ENCODE measurements at regions not wholly inside any gene's neighbourhood (a gene's known extent, or its start where the extent isn't known, plus 50 kb on each side); places are given as distances from the start of the nearest gene placed in this dataset.
"Not testable (repeated sequence)": the region's sequence is repeated elsewhere in the genome, so short reads cannot be mapped to it uniquely, and the experiment has no call there.

DNA sequence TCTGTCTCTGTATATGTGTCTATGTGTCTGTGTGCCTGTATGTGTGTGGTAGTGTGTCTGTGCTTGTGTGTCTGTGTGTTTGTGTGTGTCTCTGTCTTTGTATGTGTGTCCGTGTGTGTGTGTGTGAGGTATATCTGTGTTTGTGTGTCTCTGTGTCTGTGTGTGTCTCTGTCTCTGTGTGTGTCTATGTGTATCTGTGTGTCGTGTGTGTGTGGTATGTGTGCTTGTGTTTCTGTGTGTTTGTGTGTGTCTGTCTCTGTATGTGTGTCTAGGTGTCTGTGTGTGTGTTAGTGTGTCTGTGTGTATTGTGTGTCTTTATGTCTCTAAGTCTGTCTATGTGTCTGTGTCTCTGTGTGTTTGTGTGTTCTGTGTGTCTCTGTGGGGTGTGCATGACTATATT lies 158.6 kb downstream of the TMEM121 start:
- no peak for DNase-seq
- intact Hi-C loops (cut with DNase I), result no loop called here
- WGBS, 2 donors, result 63 to 64% methylated on average over 2 of the region's 2 CpGs
- TF ChIP-seq POLR2A (IDR thresholded peaks at IDR 0.05), result no peak
- TF ChIP-seq, protein P1, sequence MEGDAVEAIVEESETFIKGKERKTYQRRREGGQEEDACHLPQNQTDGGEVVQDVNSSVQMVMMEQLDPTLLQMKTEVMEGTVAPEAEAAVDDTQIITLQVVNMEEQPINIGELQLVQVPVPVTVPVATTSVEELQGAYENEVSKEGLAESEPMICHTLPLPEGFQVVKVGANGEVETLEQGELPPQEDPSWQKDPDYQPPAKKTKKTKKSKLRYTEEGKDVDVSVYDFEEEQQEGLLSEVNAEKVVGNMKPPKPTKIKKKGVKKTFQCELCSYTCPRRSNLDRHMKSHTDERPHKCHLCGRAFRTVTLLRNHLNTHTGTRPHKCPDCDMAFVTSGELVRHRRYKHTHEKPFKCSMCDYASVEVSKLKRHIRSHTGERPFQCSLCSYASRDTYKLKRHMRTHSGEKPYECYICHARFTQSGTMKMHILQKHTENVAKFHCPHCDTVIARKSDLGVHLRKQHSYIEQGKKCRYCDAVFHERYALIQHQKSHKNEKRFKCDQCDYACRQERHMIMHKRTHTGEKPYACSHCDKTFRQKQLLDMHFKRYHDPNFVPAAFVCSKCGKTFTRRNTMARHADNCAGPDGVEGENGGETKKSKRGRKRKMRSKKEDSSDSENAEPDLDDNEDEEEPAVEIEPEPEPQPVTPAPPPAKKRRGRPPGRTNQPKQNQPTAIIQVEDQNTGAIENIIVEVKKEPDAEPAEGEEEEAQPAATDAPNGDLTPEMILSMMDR (IDR thresholded peaks at IDR 0.05), result no peak
- Histone ChIP-seq H3K4me1 (no peaks in the 10 kb centered on the region), H3K36me3 (replicated peaks in 1 of 2; ENCODE audit: insufficient read depth in 1 of 2, low read depth in 2 of 2) (no peaks in the 10 kb centered on the region), H3K27ac (no peak overlapping the region), H3K9me3 (no peaks in the 10 kb centered on the region), H3K27me3 (no peaks in the 10 kb centered on the region), H3K4me3 (no peak overlapping the region)
- ATAC-seq, result no peak

DNA sequence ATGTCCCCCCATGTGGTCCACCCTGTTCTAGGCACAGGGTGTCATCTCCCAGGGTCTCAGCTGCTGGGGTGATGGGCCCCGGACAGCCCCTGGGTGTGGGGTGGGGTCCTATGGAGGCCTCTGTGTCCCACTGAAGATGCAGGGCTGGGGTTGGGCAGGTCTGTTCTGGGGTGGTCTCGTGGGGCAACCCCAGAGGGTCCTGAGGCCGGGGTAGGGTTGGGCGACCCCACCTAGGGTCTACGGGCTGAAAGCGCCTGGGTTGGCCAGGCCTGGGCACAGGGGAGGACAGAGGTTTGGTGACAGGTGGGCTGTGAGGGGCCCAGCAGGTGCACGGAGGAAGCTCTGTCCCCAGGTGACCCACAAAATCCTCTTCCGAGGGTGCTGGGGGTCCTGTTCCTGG lies 159.2 kb downstream of the TMEM121 start:
- H3K9me3 ChIP-seq; H3K36me3 ChIP-seq (replicated peaks in 1 of 2; ENCODE audit: insufficient read depth in 1 of 2, low read depth in 2 of 2); intact Hi-C loops (cut with DNase I); DNase-seq; ATAC-seq; H3K27ac ChIP-seq; H3K4me1 ChIP-seq; H3K4me3 ChIP-seq; H3K27me3 ChIP-seq: not testable (repeated sequence)
- no CpG with 5 or more reads among the region's 8 CpGs for WGBS, 2 donors

DNA sequence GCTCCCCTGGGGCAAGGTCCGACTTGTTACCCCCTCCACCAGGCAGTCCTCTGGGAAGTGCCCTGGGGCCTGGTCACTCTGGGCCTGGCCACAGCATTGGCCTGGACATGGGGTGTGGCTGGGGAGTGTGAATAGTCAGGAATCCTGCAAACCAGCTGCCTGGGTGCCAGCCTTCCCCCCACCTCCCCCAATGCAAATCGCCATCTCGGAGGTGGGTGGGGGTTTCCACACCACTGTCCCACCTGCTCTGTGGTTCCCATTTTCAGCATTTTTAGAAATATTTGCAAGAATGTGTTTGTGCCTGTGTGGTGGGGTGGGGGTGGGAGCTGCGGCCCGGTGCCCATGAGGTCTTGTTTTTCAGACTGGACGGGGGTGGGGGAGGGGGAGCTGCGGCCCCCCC lies 159.7 kb downstream of the TMEM121 start:
- H3K9me3 ChIP-seq; H3K36me3 ChIP-seq (replicated peaks in 1 of 2; ENCODE audit: insufficient read depth in 1 of 2, low read depth in 2 of 2); H3K4me3 ChIP-seq; ATAC-seq; H3K4me1 ChIP-seq; H3K27ac ChIP-seq; intact Hi-C loops (cut with DNase I); H3K27me3 ChIP-seq; DNase-seq: not testable (repeated sequence)
- no CpG with 5 or more reads among the region's 7 CpGs for WGBS, 2 donors

DNA sequence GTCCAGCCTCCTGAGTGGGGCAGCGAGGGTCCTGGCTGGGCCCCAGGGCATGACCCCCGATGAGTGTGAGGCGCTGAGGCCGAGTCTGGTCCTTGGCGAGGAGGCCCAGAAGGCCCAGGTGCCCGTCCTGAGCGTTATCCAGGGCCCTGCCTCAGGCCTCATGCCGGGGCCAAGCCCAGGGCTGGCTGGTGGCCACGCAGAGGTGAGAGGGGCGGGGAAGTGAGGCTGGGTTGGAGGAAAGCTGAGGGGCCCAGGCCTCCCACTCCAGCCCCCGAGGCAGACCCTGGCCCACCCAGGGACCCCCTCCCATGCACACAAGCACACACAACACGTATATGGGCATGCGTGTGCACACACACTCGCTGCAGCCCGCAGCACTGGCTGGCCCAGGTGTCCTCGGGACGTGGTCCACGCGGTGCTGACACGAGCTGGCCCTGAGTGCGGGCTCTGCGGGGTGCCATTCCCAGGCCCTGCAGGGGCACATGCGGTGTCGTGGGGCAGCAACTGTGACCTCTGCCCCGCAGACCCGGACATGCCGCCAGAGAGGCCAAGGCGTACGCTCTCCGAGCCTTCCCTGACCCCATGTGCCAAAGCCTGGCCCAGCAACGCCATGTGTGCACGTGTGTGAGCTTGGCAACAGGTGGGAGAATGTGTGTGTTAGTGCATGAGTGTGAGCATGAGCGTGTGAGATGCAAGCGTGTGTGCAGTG lies 160.2 kb downstream of the TMEM121 start:
- H3K27me3 ChIP-seq; H3K27ac ChIP-seq; H3K9me3 ChIP-seq; H3K4me3 ChIP-seq; DNase-seq; H3K36me3 ChIP-seq (replicated peaks in 1 of 2; ENCODE audit: insufficient read depth in 1 of 2, low read depth in 2 of 2); ATAC-seq; intact Hi-C loops (cut with DNase I); H3K4me1 ChIP-seq: not testable (repeated sequence)
- 85 to 91% methylated on average over 10 to 15 of the region's 34 CpGs for WGBS, 2 donors

DNA sequence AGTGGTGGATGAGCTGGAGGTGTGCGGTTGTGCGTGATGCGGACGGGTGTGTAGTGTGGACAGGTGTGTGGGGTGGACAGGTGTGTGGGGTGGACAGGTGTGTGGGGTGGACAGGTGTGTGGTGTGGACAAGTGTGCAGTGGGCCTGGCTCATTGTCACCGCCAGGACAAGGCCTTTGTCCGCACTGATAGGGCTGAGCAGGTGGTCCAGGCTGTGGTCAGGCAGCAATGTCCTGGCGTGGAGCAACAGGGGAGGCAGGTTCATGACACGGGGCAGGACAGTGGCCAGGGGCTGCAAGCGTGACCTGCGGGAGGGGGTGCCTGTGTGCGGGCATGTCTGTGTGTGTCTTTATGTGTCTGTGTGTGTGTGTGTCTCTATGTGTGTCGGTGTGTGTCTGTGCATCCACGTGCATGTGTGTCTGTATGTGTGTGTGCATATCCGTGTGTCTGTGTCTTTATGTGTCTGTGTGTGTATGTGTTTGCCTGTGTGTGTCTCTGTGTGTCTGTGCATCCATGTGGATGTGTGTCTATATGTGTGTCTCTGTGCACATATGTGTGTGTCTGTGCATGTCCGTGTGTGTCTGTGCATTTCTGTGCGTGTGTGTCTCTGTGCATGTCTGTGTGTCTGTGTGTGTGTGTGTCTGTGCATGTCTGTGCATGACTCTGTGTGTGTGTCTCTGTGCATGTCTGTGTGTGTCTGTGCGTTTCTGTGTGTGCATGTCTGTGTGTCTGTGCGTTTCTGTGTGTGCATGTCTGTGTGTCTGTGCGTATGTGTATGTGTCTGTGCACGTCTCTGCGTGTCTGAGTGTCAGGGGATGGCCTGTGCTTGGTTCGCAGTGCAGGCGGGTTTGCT lies 161.0 kb downstream of the TMEM121 start:
- H3K27me3 ChIP-seq; H3K9me3 ChIP-seq; H3K36me3 ChIP-seq (replicated peaks in 1 of 2; ENCODE audit: insufficient read depth in 1 of 2, low read depth in 2 of 2); ATAC-seq; intact Hi-C loops (cut with DNase I); H3K27ac ChIP-seq; H3K4me1 ChIP-seq; H3K4me3 ChIP-seq; DNase-seq: not testable (repeated sequence)
- 76 to 90% methylated on average over 12 to 23 of the region's 23 CpGs for WGBS, 2 donors

DNA sequence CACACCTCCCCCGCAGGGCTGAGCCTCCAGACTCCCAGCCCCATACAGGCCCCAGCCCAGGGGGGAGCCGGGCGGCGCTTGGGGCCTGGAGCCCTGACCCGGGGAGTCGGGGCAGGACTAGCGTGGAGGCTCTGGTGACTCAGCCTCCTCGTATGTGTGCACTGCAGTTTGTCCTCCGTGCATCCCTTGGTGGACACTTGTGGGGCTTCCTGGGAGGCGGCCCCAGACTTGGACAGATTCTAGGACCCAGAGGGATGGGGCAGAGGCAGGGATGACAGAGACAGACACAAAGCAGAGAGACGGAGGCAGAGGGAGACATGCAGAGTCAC lies 161.6 kb downstream of the TMEM121 start:
- H3K27me3 ChIP-seq; H3K27ac ChIP-seq; H3K36me3 ChIP-seq (replicated peaks in 1 of 2; ENCODE audit: insufficient read depth in 1 of 2, low read depth in 2 of 2); H3K4me3 ChIP-seq; H3K4me1 ChIP-seq; intact Hi-C loops (cut with DNase I); H3K9me3 ChIP-seq; DNase-seq; ATAC-seq: not testable (repeated sequence)
- WGBS, 2 donors, result 59 to 73% methylated on average over 3 to 11 of the region's 11 CpGs

DNA sequence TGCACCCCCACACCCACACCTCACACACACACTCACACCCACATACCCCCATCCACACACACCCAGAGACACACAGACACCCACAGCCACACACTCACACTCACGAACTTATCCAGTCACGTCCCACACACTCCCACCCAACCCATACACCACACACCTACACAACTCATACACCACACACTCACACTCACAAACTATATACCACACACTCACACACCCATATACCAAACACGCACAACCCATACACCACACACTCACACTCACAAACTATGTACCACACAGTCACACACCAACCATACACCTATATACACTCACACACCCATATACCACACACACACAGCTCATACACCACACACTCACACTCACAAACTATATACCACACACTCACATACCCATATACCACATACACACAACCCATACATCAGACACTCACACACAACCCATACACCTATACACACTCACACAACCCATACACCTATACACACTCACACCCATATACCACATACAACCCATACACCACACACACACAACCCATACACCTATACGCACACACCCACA lies 162.4 kb downstream of the TMEM121 start:
- H3K4me3 ChIP-seq; H3K27ac ChIP-seq; H3K4me1 ChIP-seq; DNase-seq; intact Hi-C loops (cut with DNase I); H3K27me3 ChIP-seq; H3K36me3 ChIP-seq (replicated peaks in 1 of 2; ENCODE audit: insufficient read depth in 1 of 2, low read depth in 2 of 2); ATAC-seq; H3K9me3 ChIP-seq: not testable (repeated sequence)
- WGBS, 2 donors, result 85 to 88% methylated on average over 4 of the region's 4 CpGs

Data from body of pancreas (tissue), 4 donors.